ENCODE measurements at regions not wholly inside any gene's neighbourhood (a gene's known extent, or its start where the extent isn't known, plus 50 kb on each side); places are given as distances from the start of the nearest gene placed in this dataset.

GRCh38 chr13:44198826-44199225 is 174.8 kb upstream of the SERP2 start:
- no peak for TF ChIP-seq CTCF (conservative IDR thresholded peaks at IDR 0.05; ENCODE audit: low read depth in 2 of 2)
- TF ChIP-seq CREB1 (CRISPR knock-in tag; IDR thresholded peaks at IDR 0.05; ENCODE audit: low read depth), result no peak
- no peak for TF ChIP-seq REST (IDR thresholded peaks at IDR 0.05; ENCODE audit: unreplicated experiment)
- no peak for TF ChIP-seq EZH2 (IDR thresholded peaks at IDR 0.05; ENCODE audit: low read depth, unreplicated experiment)
- TF ChIP-seq ETS1 (IDR thresholded peaks at IDR 0.05), result no peak
- no peak for TF ChIP-seq JUNB (IDR thresholded peaks at IDR 0.05; ENCODE audit: unreplicated experiment)
- TF ChIP-seq POLR2AphosphoS5 (IDR thresholded peaks at IDR 0.05; ENCODE audit: low read depth), result no peak
- TF ChIP-seq ZNF114 (CRISPR knock-in tag; IDR thresholded peaks at IDR 0.05), result no peak
- TF ChIP-seq EZH2phosphoT487 (IDR thresholded peaks at IDR 0.05; ENCODE audit: unreplicated experiment), result no peak
- no peak for TF ChIP-seq ZNF331 (CRISPR knock-in tag; IDR thresholded peaks at IDR 0.05; ENCODE audit: low read depth)
- TF ChIP-seq NANOG (IDR thresholded peaks at IDR 0.05; ENCODE audit: borderline replicate concordance), result no peak
- no peak for TF ChIP-seq STAT1 (IDR thresholded peaks at IDR 0.05; ENCODE audit: unreplicated experiment)
